SU-DHL-6 (cell line): ENCODE measurements at regions not wholly inside any gene's neighbourhood (a gene's known extent, or its start where the extent isn't known, plus 50 kb on each side); places are given as distances from the start of the nearest gene placed in this dataset.

ENCODE experiments used
- H2AFZ ChIP-seq: fragments of 200-600 bp; sonication (generic); 2 replicates; pipeline ENCODE4 v1.6.1; 2014; ENCODE audit warnings: low read depth, mild to moderate bottlenecking, moderate library complexity, mixed read lengths, antibody characterized with exemption, low read length; ENCODE audit not compliant: severe bottlenecking
- H3F3A ChIP-seq: fragments of 200-600 bp; shearing (Covaris generic); 2 replicates; pipeline ENCODE4 v1.6.0; 2016; ENCODE audit warnings: antibody characterized with exemption, mild to moderate bottlenecking; ENCODE audit not compliant: insufficient read depth
- H3K27ac ChIP-seq: fragments of 200-600 bp; sonication (generic); 2 replicates; pipeline ENCODE4 v1.5.1; 2016; ENCODE audit warnings: low read depth, mild to moderate bottlenecking, low read length, moderate library complexity, mixed read lengths
- H3K27me3 ChIP-seq: fragments of 200-600 bp; sonication (generic), shearing (Covaris generic); 2 replicates; pipeline ENCODE4 v1.6.0; 2014; ENCODE audit warnings: mild to moderate bottlenecking, low read length
- H3K36me3 ChIP-seq: fragments of 200-600 bp; sonication (generic); 2 replicates; pipeline ENCODE4 v1.6.1; 2014; ENCODE audit warnings: mild to moderate bottlenecking, low read length, mixed read lengths
- H3K4me2 ChIP-seq: fragments of 300-600, 200-600 bp; shearing (Covaris generic), sonication (generic); 2 replicates; pipeline ENCODE4 v1.6.0; 2014; ENCODE audit warnings: low read length, low read depth, mild to moderate bottlenecking; ENCODE audit not compliant: poor library complexity, severe bottlenecking
- H3K4me3 ChIP-seq: fragments of 200-600 bp; sonication (generic); 2 replicates; pipeline ENCODE4 v1.5.1; 2014; ENCODE audit warnings: antibody characterized with exemption, low read length, mild to moderate bottlenecking, mixed read lengths; ENCODE audit not compliant: insufficient read depth, poor library complexity, severe bottlenecking
- H3K79me2 ChIP-seq: fragments of 200-600 bp; sonication (generic); 2 replicates; pipeline ENCODE4 v1.6.1; 2014; ENCODE audit warnings: mild to moderate bottlenecking, low read length, moderate library complexity; ENCODE audit not compliant: insufficient read depth
- H3K9ac ChIP-seq: fragments of 200-600 bp; sonication (generic); 2 replicates; pipeline ENCODE4 v1.7.0; 2014; ENCODE audit warnings: mild to moderate bottlenecking, low read length
- H3K9me2 ChIP-seq: fragments of 200-600 bp; sonication (generic); replicated peaks from 2 replicates; pipeline ENCODE4 v1.6.1; 2014; ENCODE audit warnings: low read length; ENCODE audit not compliant: insufficient read depth
- H3K9me3 ChIP-seq: fragments of 200-600 bp; sonication (generic); 2 replicates; pipeline ENCODE4 v1.6.1; 2014; ENCODE audit warnings: low read length, mixed read lengths; ENCODE audit not compliant: insufficient read depth
- H4K20me1 ChIP-seq: fragments of 200-600 bp; sonication (generic); 2 replicates; pipeline ENCODE4 v1.6.1; 2014; ENCODE audit warnings: low read depth, mild to moderate bottlenecking, antibody characterized with exemption, low read length, moderate library complexity, mixed read lengths
- CTCF ChIP-seq: fragments of 200-600 bp; sonication (generic); IDR thresholded peaks from one replicate; pipeline ENCODE4 v1.5.1; 2017; ENCODE audit warnings: antibody characterized with exemption, mild to moderate bottlenecking, low read length, moderate library complexity; ENCODE audit not compliant: insufficient read depth, poor library complexity, severe bottlenecking
- EZH2phosphoT487 ChIP-seq: fragments of 200-600 bp; sonication (generic), shearing (Covaris generic); conservative IDR thresholded peaks from 2 replicates; pipeline ENCODE4 v1.6.1; 2018; ENCODE audit warnings: mild to moderate bottlenecking, antibody characterized with exemption, low read length, moderate library complexity, mixed read lengths

- H4K20me1 ChIP-seq = no peaks in the 10 kb centered on the region
- no peak overlapping the region for H3K9ac ChIP-seq
- no peak overlapping the region for H3K4me2 ChIP-seq
- H3K27me3 ChIP-seq = no peaks in the 10 kb centered on the region
- H3F3A ChIP-seq = no peaks in the 10 kb centered on the region
- TF ChIP-seq CTCF = no peak
- TF ChIP-seq EZH2phosphoT487 = no peak
- no peaks in the 10 kb centered on the region for H3K79me2 ChIP-seq
- H3K4me3 ChIP-seq = no peak overlapping the region
- H3K27ac ChIP-seq = no peak overlapping the region
- H2AFZ ChIP-seq = no peak overlapping the region
- H3K9me3 ChIP-seq = no peaks in the 10 kb centered on the region
- no peaks in the 10 kb centered on the region for H3K36me3 ChIP-seq
- H3K9me2 ChIP-seq = no peaks in the 10 kb centered on the region
Measured at GRCh38 chr5:38166832-38167231, 91.5 kb upstream of the EGFLAM start.

- H2AFZ ChIP-seq = no peak overlapping the region
- no peak overlapping the region for H3K27ac ChIP-seq
- H3F3A ChIP-seq = no peaks in the 10 kb centered on the region
- no peaks in the 10 kb centered on the region for H3K36me3 ChIP-seq
- H4K20me1 ChIP-seq = no peaks in the 10 kb centered on the region
- TF ChIP-seq CTCF (no peak), EZH2phosphoT487 (no peak)
- H3K9ac ChIP-seq = no peak overlapping the region
- H3K79me2 ChIP-seq = no peaks in the 10 kb centered on the region
- no peak overlapping the region for H3K4me3 ChIP-seq
- no peaks in the 10 kb centered on the region for H3K9me3 ChIP-seq
- no peak overlapping the region for H3K4me2 ChIP-seq
- no peaks in the 10 kb centered on the region for H3K9me2 ChIP-seq
- no peaks in the 10 kb centered on the region for H3K27me3 ChIP-seq
Measured at GRCh38 chr5:38165435-38165834, 92.9 kb upstream of the EGFLAM start.

- H3K9ac ChIP-seq = no peak overlapping the region
- no peaks in the 10 kb centered on the region for H3K27me3 ChIP-seq
- no peak overlapping the region for H3K27ac ChIP-seq
- no peak overlapping the region for H3K4me3 ChIP-seq
- H3K9me3 ChIP-seq = no peaks in the 10 kb centered on the region
- no peaks in the 10 kb centered on the region for H4K20me1 ChIP-seq
- H3K9me2 ChIP-seq = no peaks in the 10 kb centered on the region
- H3K79me2 ChIP-seq = no peaks in the 10 kb centered on the region
- H3K4me2 ChIP-seq = no peak overlapping the region
- no peak overlapping the region for H2AFZ ChIP-seq
- TF ChIP-seq EZH2phosphoT487 = no peak
- no peak for TF ChIP-seq CTCF
- H3K36me3 ChIP-seq = no peaks in the 10 kb centered on the region
- H3F3A ChIP-seq = no peaks in the 10 kb centered on the region
Measured at GRCh38 chr5:38164776-38165399, 93.5 kb upstream of the EGFLAM start.
